ENCODE measurements at regions not wholly inside any gene's neighbourhood (a gene's known extent, or its start where the extent isn't known, plus 50 kb on each side); places are given as distances from the start of the nearest gene placed in this dataset.
"Not testable (repeated sequence)": the region's sequence is repeated elsewhere in the genome, so short reads cannot be mapped to it uniquely, and the experiment has no call there.

DNA sequence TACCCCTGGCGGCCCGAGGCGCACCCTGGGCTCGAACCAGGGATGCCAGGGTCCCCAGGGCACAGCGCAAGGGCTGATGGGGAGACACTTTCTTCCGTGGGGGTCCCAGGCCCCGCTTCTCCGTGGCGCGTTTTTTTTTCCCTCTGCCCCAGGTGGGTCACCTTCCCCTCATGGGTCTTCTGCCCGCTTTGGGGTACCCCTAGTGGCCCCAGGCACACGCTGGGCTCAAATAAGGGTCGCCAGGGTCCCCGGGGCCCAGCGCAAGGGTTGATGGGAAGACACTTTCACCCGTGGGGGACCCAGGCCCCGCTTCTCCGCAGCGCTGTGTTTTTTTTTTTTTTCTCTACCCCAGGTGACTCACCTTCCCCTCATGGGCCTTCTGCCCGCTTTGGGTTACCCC lies 163.3 kb upstream of the ZNG1F start:
- H3K9ac ChIP-seq (ENCODE audit: low read depth, low read length); H3K4me3 ChIP-seq (ENCODE audit: low read length); H3K27me3 ChIP-seq (ENCODE audit: control insufficient read depth, insufficient read depth, low read length); H3K36me3 ChIP-seq (ENCODE audit: insufficient read depth, low read length); H3K4me2 ChIP-seq (ENCODE audit: low read length); H3K9me3 ChIP-seq (replicated peaks; ENCODE audit: low read length); H3K4me1 ChIP-seq (ENCODE audit: control insufficient read depth, insufficient read depth, low read length): not testable (repeated sequence)

DNA sequence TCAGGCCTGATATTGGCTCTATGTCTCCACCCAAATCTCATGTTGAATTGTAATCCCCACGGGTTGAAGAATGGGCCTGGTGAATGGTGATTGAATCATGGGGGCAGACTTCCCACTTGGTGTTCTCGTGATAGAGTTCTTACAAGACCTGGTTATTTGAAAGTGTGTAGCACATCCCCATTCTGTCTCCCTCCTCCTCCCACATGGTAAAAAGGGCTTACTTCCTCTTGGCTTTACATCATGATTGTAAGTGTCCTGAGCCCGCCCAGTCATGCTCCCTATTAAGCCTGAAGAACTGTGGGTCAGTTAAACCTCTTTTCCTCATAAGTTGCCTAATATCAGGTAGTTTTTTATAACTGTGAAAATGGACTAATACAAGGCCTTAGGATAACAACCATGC lies 158.8 kb upstream of the ZNG1F start:
- not testable (repeated sequence) for H3K4me2 ChIP-seq (ENCODE audit: low read length)

DNA sequence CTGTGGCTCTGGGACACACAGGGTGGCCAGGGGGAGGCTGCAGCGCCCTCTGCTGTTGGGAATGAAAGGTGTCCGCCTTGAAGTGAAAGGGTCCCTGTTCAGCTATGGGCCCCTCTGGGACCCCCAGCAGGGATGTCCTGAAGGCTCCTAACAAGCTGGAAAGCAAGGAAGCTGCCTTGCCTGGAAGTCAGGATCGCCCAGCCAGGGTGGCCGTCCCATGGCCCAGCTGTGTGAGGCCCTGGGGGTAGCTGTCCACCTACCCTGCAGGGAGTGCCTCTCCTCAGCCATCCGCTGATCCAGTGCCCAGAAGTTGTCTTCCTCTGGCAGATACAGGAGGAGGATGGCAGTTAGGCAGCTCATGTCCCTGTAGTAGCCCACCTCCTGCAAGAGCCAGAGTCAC lies 143.4 kb upstream of the ZNG1F start:
- not testable (repeated sequence) for H3K27me3 ChIP-seq (ENCODE audit: control insufficient read depth, insufficient read depth, low read length); H3K4me1 ChIP-seq (ENCODE audit: control insufficient read depth, insufficient read depth, low read length); H3K9ac ChIP-seq (ENCODE audit: low read depth, low read length); H3K36me3 ChIP-seq (ENCODE audit: insufficient read depth, low read length); H3K9me3 ChIP-seq (replicated peaks; ENCODE audit: low read length); H3K4me2 ChIP-seq (ENCODE audit: low read length); H3K4me3 ChIP-seq (ENCODE audit: low read length)

More for the DNA sequence above, 158.8 kb upstream of the ZNG1F start:
- not testable (repeated sequence) for H3K9ac ChIP-seq (ENCODE audit: low read depth, low read length); H3K27me3 ChIP-seq (ENCODE audit: control insufficient read depth, insufficient read depth, low read length); H3K9me3 ChIP-seq (replicated peaks; ENCODE audit: low read length); H3K4me3 ChIP-seq (ENCODE audit: low read length); H3K36me3 ChIP-seq (ENCODE audit: insufficient read depth, low read length); H3K4me1 ChIP-seq (ENCODE audit: control insufficient read depth, insufficient read depth, low read length)

DNA sequence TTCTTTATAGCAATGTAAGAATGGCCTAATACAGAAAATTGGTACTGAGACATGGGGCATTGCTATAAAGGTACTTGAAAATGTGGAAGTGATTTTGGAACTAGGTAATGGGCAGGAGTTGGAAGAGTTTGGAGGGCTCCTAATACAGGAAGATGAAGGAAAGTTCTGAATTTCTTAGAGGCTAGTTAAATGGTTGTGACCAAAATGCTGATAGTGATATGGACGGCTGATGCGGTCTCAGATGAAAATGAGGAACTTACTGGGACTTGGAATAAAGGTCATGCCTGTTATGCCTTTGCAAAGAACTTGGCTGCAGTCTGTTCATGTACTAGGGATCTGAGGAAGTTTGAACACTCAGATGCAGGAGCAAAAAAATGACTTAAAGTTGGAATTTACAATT lies 132.2 kb upstream of the ZNG1F start:
- H3K9me3 ChIP-seq (replicated peaks; ENCODE audit: low read length); H3K4me2 ChIP-seq (ENCODE audit: low read length); H3K27me3 ChIP-seq (ENCODE audit: control insufficient read depth, insufficient read depth, low read length); H3K4me1 ChIP-seq (ENCODE audit: control insufficient read depth, insufficient read depth, low read length); H3K9ac ChIP-seq (ENCODE audit: low read depth, low read length); H3K4me3 ChIP-seq (ENCODE audit: low read length); H3K36me3 ChIP-seq (ENCODE audit: insufficient read depth, low read length): not testable (repeated sequence)

DNA sequence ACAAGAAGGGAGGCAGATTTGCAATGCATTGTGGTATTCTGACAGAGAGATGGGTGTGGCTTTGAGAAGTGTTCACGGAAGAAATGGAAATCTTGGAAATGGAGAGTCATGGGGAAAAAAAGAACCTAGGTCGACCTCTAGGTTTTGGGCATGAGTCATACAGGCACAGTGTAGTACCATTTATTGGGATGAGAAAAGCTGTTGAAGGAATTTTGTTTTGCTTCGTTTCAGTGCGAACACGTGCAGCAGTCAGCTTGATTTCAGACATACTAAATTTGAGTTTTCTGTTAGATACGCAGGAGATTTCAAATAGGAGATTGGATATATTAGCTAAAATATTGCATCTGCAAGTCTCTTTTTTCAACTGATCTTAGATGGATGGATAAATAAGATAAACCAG lies 119.8 kb upstream of the ZNG1F start:
- H3K4me3 ChIP-seq (ENCODE audit: low read length); H3K9ac ChIP-seq (ENCODE audit: low read depth, low read length); H3K27me3 ChIP-seq (ENCODE audit: control insufficient read depth, insufficient read depth, low read length); H3K36me3 ChIP-seq (ENCODE audit: insufficient read depth, low read length); H3K4me1 ChIP-seq (ENCODE audit: control insufficient read depth, insufficient read depth, low read length); H3K4me2 ChIP-seq (ENCODE audit: low read length); H3K9me3 ChIP-seq (replicated peaks; ENCODE audit: low read length): not testable (repeated sequence)

DNA sequence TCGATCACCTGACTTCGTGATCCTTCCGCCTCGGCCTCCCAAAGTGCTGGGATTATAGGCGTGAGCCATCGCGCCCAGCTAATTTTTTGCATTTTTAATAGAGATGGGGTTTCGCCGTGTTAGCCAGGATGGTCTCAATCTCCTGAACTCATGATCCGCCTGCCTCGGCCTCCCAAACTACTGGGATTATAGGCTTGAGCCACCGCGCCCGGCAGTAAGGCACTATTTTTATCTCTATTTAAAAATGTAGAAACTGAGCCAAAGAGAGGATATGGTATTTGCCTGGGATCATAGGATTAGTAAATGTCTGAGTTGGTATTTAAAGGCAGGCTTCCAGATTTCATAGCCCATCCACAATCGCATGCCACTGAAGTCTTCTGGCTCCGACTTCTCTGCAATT lies 96.6 kb upstream of the ZNG1F start:
- not testable (repeated sequence) for H3K9me3 ChIP-seq (replicated peaks; ENCODE audit: low read length); H3K4me2 ChIP-seq (ENCODE audit: low read length); H3K4me1 ChIP-seq (ENCODE audit: control insufficient read depth, insufficient read depth, low read length); H3K9ac ChIP-seq (ENCODE audit: low read depth, low read length); H3K36me3 ChIP-seq (ENCODE audit: insufficient read depth, low read length); H3K27me3 ChIP-seq (ENCODE audit: control insufficient read depth, insufficient read depth, low read length); H3K4me3 ChIP-seq (ENCODE audit: low read length)

DNA sequence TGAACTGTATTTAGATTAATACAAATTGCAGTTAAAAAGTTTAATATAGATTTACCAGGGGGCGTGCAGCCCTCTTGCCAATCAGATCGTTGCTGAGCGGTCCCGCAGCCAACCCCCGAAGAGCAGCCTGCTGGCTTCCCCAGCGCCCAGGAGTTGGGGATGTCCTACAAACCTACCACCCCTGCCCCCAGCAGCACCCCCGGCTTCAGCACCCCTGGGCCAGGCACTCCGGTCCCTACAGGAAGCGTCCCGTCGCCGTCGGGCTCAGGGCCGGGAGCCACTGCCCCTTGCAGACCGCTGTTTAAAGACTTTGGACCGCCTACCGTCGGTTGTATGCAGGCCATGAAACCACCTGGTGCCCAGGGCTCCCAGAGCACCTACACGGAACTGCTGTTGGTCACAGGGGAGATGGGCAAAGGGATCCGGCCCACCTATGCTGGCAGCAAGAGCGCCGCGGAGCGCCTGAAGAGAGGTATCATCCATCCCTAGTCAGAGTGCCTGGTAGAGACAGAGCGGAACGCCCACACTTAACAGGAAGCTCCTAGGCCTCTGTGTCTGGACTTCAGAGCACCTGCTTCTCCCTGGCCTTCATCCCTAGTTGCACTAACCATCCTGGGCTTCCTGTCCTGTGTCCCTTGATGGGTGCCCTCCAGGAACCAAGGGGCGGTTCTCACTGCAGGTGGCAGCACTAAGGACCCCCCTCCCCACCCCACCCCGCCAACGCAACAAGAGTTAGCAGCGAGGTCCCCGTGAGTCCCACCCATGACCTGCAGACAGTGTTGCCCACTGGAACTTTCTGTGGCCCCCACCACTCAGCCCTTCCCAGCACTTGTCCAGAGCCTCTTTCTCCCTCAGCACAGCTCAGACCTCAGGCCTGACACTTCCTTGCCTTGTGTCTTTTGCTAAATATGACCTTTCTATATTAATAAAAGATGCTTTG lies 91.5 kb upstream of the ZNG1F start:
- H3K36me3 ChIP-seq (ENCODE audit: insufficient read depth, low read length); H3K4me2 ChIP-seq (ENCODE audit: low read length): not testable (repeated sequence)

DNA sequence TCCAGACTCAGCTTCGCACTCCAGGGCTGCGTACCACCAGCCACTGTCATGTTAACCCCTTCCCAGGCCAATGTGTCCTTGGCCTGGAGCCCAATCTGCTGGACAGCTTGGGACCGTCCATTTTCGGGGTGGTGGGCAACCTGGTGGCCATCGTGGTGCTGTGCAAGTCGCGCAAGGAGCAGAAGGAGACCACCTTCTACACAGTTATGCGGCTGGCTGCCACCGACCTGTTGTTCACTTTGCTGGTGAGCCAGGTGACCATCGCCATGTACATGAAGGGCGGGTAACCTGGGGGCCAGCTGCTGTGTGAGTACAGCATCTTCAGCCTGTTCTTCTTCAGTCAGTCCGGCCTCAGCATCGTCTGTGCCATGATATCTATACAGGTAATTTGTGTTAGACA lies 90.3 kb upstream of the ZNG1F start:
- not testable (repeated sequence) for H3K4me2 ChIP-seq (ENCODE audit: low read length); H3K27me3 ChIP-seq (ENCODE audit: control insufficient read depth, insufficient read depth, low read length); H3K9me3 ChIP-seq (replicated peaks; ENCODE audit: low read length); H3K9ac ChIP-seq (ENCODE audit: low read depth, low read length); H3K4me1 ChIP-seq (ENCODE audit: control insufficient read depth, insufficient read depth, low read length); H3K36me3 ChIP-seq (ENCODE audit: insufficient read depth, low read length); H3K4me3 ChIP-seq (ENCODE audit: low read length)

More for the DNA sequence above, 91.5 kb upstream of the ZNG1F start:
- H3K9ac ChIP-seq (ENCODE audit: low read depth, low read length); H3K4me3 ChIP-seq (ENCODE audit: low read length); H3K9me3 ChIP-seq (replicated peaks; ENCODE audit: low read length); H3K27me3 ChIP-seq (ENCODE audit: control insufficient read depth, insufficient read depth, low read length); H3K4me1 ChIP-seq (ENCODE audit: control insufficient read depth, insufficient read depth, low read length): not testable (repeated sequence)

DNA sequence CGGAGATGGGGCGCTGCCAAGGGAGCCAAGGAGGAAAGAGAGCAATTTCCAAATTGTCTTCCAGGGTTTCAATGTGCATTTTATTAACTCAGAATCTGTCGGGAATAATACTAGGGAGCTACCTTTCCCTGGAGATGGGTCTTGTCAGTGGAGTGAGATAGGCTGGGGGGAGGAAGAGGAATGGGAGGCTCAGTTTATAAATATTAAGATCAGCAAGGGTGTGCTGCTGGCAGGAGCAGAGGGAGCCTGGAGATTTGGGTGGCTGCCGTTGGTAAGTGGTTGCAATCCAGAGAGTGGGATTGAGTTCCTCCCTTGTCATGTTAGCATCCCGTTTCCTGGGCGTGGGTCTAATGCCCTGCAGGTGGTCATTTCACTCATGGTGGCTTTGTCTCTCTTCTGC lies 89.9 kb upstream of the ZNG1F start:
- H3K36me3 ChIP-seq (ENCODE audit: insufficient read depth, low read length); H3K9ac ChIP-seq (ENCODE audit: low read depth, low read length); H3K4me3 ChIP-seq (ENCODE audit: low read length); H3K4me1 ChIP-seq (ENCODE audit: control insufficient read depth, insufficient read depth, low read length); H3K4me2 ChIP-seq (ENCODE audit: low read length); H3K27me3 ChIP-seq (ENCODE audit: control insufficient read depth, insufficient read depth, low read length); H3K9me3 ChIP-seq (replicated peaks; ENCODE audit: low read length): not testable (repeated sequence)

DNA sequence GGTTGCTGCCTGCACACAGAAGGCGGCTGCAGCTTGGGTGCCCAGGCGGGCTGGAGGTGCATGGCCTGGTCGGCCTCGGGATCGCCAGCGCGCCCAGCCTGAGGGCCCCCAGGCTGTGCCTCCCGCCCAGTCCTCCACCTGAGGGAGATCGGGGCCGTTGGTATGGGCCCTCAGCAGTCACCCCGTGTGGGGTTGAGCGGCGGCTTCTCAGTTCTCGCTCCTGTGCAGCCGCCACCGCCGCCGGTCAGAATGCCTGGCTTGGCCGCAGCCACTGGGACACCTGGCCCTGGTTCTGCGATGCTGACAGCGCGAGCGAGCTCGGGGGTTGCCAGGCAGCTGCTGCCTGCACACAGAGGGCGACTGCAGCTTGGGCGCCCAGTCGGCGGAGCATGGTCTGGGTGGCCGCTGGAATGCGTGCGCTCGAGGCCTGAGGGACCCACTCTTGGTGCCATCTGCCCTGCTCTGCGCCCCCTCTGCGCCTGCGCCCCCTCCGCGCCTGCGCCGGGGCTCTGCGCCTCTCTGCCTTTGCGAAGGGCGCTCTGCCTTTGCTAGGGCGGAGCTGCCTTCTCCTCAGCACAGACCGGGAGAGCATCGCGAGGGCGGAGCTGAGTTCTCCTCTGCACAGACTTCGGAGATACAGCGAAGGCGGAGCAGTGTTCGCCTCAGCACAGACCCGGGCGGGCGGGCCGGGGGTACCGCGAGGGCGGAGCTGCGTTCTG lies 84.6 kb upstream of the ZNG1F start:
- Histone ChIP-seq H3K4me2 (ENCODE audit: low read length) (peak overlapping the region; percentile 89), H3K4me3 (ENCODE audit: low read length) (peak overlapping the region; percentile 72)
- H3K9me3 ChIP-seq (replicated peaks; ENCODE audit: low read length); H3K27me3 ChIP-seq (ENCODE audit: control insufficient read depth, insufficient read depth, low read length); H3K36me3 ChIP-seq (ENCODE audit: insufficient read depth, low read length); H3K9ac ChIP-seq (ENCODE audit: low read depth, low read length); H3K4me1 ChIP-seq (ENCODE audit: control insufficient read depth, insufficient read depth, low read length): not testable (repeated sequence)

DNA sequence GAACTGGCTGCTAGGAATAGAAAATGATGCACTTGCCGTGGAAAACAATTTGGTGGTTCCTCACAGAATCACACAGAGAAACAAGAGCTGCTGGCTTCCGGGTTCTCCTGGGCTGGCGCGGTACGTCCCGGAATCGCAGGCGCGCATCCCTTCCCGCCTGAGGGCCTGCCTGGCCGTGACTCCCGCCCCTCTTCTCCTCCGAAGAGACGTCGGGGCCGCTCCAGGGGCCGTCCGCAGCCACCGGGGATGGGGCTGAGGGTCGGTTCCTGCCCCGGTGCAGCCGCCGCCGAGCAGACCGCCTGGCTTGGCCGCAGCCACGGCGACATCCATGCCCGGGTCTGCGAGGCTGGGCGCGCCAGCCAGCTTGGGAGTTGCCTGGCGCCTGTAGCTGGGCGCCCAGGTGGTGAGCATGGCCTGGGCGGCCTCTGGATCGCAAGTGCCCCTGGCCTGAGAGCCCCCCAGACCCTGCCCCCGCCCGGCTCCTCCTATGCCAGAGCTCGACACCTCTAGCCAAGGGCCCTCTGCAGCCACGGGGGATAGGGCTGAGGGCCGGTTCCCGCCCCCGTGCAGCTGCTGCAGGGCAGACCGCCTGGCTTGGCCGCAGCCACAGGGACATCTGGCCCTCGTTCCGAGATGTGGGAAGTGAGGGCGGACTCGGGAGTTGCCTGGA lies 83.9 kb upstream of the ZNG1F start:
- H3K9ac ChIP-seq (ENCODE audit: low read depth, low read length) = peak overlapping the region; percentile 38
- H3K9me3 ChIP-seq (replicated peaks; ENCODE audit: low read length); H3K27me3 ChIP-seq (ENCODE audit: control insufficient read depth, insufficient read depth, low read length); H3K4me1 ChIP-seq (ENCODE audit: control insufficient read depth, insufficient read depth, low read length); H3K36me3 ChIP-seq (ENCODE audit: insufficient read depth, low read length): not testable (repeated sequence)
- H3K4me2 ChIP-seq (ENCODE audit: low read length) = peak overlapping the region; percentile 73
- peak overlapping the region; percentile 64 for H3K4me3 ChIP-seq (ENCODE audit: low read length)

All from skeletal muscle satellite cell (primary cell).